ENCODE measurements at regions not wholly inside any gene's neighbourhood (a gene's known extent, or its start where the extent isn't known, plus 50 kb on each side); places are given as distances from the start of the nearest gene placed in this dataset.

DNA sequence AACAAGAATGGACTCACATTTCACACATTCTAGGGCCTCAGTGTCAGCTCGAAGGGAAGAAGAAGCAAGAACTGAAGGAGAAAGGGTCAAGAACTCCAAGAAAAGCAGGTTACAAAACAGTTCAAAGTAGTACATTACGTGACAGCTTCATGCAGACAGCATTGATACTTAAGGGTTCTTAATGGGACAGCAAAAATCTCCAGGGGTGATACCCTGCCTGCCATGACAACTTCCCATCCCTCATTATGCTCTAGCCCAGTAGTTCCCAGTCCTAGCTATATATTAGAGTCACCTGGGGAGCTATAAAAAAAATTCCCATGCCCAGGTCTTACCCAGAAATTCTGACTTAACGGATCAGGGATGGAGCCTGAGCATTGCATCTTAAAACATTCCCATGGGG is 51.2 kb upstream of the PROX1 start:
- no peak overlapping the region for H3K4me3 Mint-ChIP-seq (ENCODE audit: unreplicated experiment)
- TF ChIP-seq, protein P1, sequence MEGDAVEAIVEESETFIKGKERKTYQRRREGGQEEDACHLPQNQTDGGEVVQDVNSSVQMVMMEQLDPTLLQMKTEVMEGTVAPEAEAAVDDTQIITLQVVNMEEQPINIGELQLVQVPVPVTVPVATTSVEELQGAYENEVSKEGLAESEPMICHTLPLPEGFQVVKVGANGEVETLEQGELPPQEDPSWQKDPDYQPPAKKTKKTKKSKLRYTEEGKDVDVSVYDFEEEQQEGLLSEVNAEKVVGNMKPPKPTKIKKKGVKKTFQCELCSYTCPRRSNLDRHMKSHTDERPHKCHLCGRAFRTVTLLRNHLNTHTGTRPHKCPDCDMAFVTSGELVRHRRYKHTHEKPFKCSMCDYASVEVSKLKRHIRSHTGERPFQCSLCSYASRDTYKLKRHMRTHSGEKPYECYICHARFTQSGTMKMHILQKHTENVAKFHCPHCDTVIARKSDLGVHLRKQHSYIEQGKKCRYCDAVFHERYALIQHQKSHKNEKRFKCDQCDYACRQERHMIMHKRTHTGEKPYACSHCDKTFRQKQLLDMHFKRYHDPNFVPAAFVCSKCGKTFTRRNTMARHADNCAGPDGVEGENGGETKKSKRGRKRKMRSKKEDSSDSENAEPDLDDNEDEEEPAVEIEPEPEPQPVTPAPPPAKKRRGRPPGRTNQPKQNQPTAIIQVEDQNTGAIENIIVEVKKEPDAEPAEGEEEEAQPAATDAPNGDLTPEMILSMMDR (IDR thresholded peaks at IDR 0.05) = no peak
- H3K9me3 Mint-ChIP-seq (ENCODE audit: low read depth) = peaks cover 7% of the 10 kb centered on the region
- H3K27me3 Mint-ChIP-seq (ENCODE audit: low read depth) = no peaks in the 10 kb centered on the region
- H3K36me3 Mint-ChIP-seq (ENCODE audit: low read depth) = no peaks in the 10 kb centered on the region
- H3K4me1 Mint-ChIP-seq (ENCODE audit: low read depth) = no peaks in the 10 kb centered on the region
- H3K27ac Mint-ChIP-seq (ENCODE audit: unreplicated experiment) = no peak overlapping the region
- DNase-seq (ENCODE audit: low spot score) = no peak
